Transverse colon (tissue), 3 donors: ENCODE measurements at regions not wholly inside any gene's neighbourhood (a gene's known extent, or its start where the extent isn't known, plus 50 kb on each side); places are given as distances from the start of the nearest gene placed in this dataset.

ENCODE experiments used
- EP300 ChIP-seq: sonication (generic); formaldehyde crosslinking; IDR thresholded peaks from one replicate; pipeline ENCODE4 v1.6.1; 2017; ENCODE audit warnings: antibody characterized with exemption, low read depth
- TF ChIP-seq, protein P1 (sequence below), 5 experiments: fragments of 200-600 bp in 3 of 5; fragments of 450-650 bp in 2 of 5; sonication (generic) in 3 of 5; IDR thresholded peaks; 1 replicate in 2 of 5; 2 replicates in 3 of 5; pipeline ENCODE4 v1.5.1; 2016 to 2017; ENCODE audit warnings: antibody characterized with exemption in 5 of 5, inconsistent platforms in 3 of 5, mild to moderate bottlenecking in 2 of 5, moderate library complexity in 1 of 5

DNA sequence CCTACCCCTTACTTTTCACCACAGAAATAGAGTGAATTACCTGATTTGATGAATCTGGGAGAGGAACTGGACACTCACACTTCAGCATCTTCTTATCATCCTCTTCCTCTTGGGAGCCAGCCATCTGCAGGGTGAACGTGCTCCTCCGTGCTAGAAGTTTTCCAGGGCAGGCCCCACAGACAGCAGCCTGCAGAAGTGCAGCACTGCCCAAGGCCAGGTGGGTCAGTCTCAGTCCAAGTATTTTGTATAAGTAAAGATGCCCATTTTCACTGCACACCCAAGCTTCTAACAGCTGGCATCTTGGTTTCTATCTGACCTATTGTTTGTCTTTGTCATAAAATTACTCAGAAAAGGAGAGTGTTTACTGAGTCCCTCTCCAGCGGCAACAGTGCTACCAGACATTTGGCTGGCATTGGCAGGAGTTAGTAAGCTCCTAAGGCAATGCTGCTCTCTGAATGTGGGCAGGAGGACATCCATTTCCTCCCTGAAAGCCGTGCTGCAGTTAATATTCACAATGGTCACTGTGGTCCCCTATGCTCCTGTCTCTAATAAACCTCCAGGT, 222.6 kb upstream of the CTAGE1 start:
- TF ChIP-seq, protein P1, sequence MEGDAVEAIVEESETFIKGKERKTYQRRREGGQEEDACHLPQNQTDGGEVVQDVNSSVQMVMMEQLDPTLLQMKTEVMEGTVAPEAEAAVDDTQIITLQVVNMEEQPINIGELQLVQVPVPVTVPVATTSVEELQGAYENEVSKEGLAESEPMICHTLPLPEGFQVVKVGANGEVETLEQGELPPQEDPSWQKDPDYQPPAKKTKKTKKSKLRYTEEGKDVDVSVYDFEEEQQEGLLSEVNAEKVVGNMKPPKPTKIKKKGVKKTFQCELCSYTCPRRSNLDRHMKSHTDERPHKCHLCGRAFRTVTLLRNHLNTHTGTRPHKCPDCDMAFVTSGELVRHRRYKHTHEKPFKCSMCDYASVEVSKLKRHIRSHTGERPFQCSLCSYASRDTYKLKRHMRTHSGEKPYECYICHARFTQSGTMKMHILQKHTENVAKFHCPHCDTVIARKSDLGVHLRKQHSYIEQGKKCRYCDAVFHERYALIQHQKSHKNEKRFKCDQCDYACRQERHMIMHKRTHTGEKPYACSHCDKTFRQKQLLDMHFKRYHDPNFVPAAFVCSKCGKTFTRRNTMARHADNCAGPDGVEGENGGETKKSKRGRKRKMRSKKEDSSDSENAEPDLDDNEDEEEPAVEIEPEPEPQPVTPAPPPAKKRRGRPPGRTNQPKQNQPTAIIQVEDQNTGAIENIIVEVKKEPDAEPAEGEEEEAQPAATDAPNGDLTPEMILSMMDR (IDR thresholded peaks at IDR 0.05) = no peak
- TF ChIP-seq EP300 = no peak
